ENCODE measurements at regions not wholly inside any gene's neighbourhood (a gene's known extent, or its start where the extent isn't known, plus 50 kb on each side); places are given as distances from the start of the nearest gene placed in this dataset.
"Not testable (repeated sequence)": the region's sequence is repeated elsewhere in the genome, so short reads cannot be mapped to it uniquely, and the experiment has no call there.

GRCh38 chr2:8234253-8234652 lies 447.6 kb upstream of the ID2 start:
- DNase-seq (ENCODE audit: low read depth): no peak

- DNase-seq (ENCODE audit: low read depth): no peak
These were observed 447.0 kb upstream of the ID2 start for GRCh38 chr2:8234757-8235374.

GRCh38 chr2:8235419-8235818 lies 446.4 kb upstream of the ID2 start:
- no peak for DNase-seq (ENCODE audit: low read depth)

- DNase-seq (ENCODE audit: low read depth): no peak
These were observed 445.5 kb upstream of the ID2 start for GRCh38 chr2:8236391-8236790.

GRCh38 chr2:8238521-8239230 lies 443.2 kb upstream of the ID2 start:
- no peak for DNase-seq (ENCODE audit: low read depth)

- DNase-seq (ENCODE audit: low read depth): no peak
These were observed 442.2 kb upstream of the ID2 start for GRCh38 chr2:8239531-8240088.

- DNase-seq (ENCODE audit: low read depth): no peak
These were observed 440.5 kb upstream of the ID2 start for GRCh38 chr2:8241317-8241716.

- no peak for DNase-seq (ENCODE audit: low read depth)
These were observed 439.1 kb upstream of the ID2 start for GRCh38 chr2:8242739-8243138.

GRCh38 chr2:8243748-8244400 lies 438.0 kb upstream of the ID2 start:
- DNase-seq (ENCODE audit: low read depth): no peak

- no peak for DNase-seq (ENCODE audit: low read depth)
These were observed 437.2 kb upstream of the ID2 start for GRCh38 chr2:8244639-8245038.

- no peak for DNase-seq (ENCODE audit: low read depth)
These were observed 435.7 kb upstream of the ID2 start for GRCh38 chr2:8246137-8246536.

- DNase-seq (ENCODE audit: low read depth): peak; percentile 50
These were observed 433.8 kb upstream of the ID2 start for GRCh38 chr2:8247905-8248622.

GRCh38 chr2:8248623-8248957 lies 433.3 kb upstream of the ID2 start:
- DNase-seq (ENCODE audit: low read depth): peak; percentile 7

- no peak for DNase-seq (ENCODE audit: low read depth)
These were observed 432.7 kb upstream of the ID2 start for GRCh38 chr2:8249141-8249540.

- no peak for DNase-seq (ENCODE audit: low read depth)
These were observed 432.1 kb upstream of the ID2 start for GRCh38 chr2:8249769-8250168.

- not testable (repeated sequence) for DNase-seq (ENCODE audit: low read depth)
These were observed 431.6 kb upstream of the ID2 start for GRCh38 chr2:8250290-8250689.

GRCh38 chr2:8251291-8251690 lies 430.6 kb upstream of the ID2 start:
- no peak for DNase-seq (ENCODE audit: low read depth)

- no peak for DNase-seq (ENCODE audit: low read depth)
These were observed 430.0 kb upstream of the ID2 start for GRCh38 chr2:8251856-8252255.

- DNase-seq (ENCODE audit: low read depth): no peak
These were observed 428.7 kb upstream of the ID2 start for GRCh38 chr2:8252997-8253694.

GRCh38 chr2:8253781-8254180 lies 428.1 kb upstream of the ID2 start:
- DNase-seq (ENCODE audit: low read depth): no peak

- DNase-seq (ENCODE audit: low read depth): not testable (repeated sequence)
These were observed 427.6 kb upstream of the ID2 start for GRCh38 chr2:8254214-8254613.
